Erythroblast (primary cell): ENCODE measurements at regions not wholly inside any gene's neighbourhood (a gene's known extent, or its start where the extent isn't known, plus 50 kb on each side); places are given as distances from the start of the nearest gene placed in this dataset.

Experiments
- GATA1 ChIP-seq: IDR thresholded peaks from 2 replicates; pipeline ENCODE4 v1.6.1; 2011; ENCODE audit warnings: low read depth, mild to moderate bottlenecking, control low read depth, low read length, moderate library complexity
- POLR2A ChIP-seq: IDR thresholded peaks from 2 replicates; pipeline ENCODE4 v1.6.1; 2011; ENCODE audit warnings: mild to moderate bottlenecking, low read length

DNA sequence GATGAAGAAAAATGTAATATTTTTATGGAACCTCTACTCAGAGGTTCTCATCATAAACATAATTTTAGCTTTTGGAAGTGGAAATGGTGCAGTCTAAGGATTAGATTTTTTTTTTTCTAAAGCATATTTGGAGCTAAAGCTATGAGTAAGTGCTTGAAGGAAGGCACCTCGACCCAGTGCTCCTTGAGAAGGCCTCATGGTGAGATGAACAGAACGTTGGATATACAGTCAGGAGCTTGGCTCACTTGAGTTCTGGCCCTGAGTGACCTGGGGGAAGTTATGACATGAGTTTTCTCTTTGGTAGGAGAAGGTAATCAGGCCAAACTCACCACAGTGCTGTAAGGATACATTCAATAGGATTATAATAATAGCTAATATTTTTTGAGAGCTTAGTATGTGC lies 163.3 kb downstream of the JCAD start:
- TF ChIP-seq POLR2A: no peak
- no peak for TF ChIP-seq GATA1
